GM23338 (cell line): ENCODE measurements at regions not wholly inside any gene's neighbourhood (a gene's known extent, or its start where the extent isn't known, plus 50 kb on each side); places are given as distances from the start of the nearest gene placed in this dataset.

Experiments
- EZH2 ChIP-seq: fragments of 200-600 bp; sonication (generic); IDR thresholded peaks from one replicate; pipeline ENCODE4 v1.8.0; 2017; ENCODE audit warnings: antibody characterized with exemption, mild to moderate bottlenecking, low read depth; ENCODE audit not compliant: unreplicated experiment
- EZH2phosphoT487 ChIP-seq: fragments of 200-600 bp; sonication (generic); IDR thresholded peaks from one replicate; pipeline ENCODE4 v1.8.1; 2018; ENCODE audit warnings: antibody characterized with exemption; ENCODE audit not compliant: unreplicated experiment
- POLR2AphosphoS5 ChIP-seq: IDR thresholded peaks from 2 replicates; pipeline ENCODE4 v1.6.1; 2016; ENCODE audit warnings: antibody characterized with exemption, low read depth
- TF ChIP-seq, protein P1 (sequence below), 2 experiments: fragments of 200-600 bp in 1 of 2; sonication (generic) in 1 of 2; conservative IDR thresholded peaks; 2 replicates each; pipeline versions ENCODE4 v1.5.1 to v1.6.1; 2016 to 2017; ENCODE audit warnings: antibody characterized with exemption in 2 of 2, low read depth in 2 of 2, mild to moderate bottlenecking in 2 of 2, moderate library complexity in 1 of 2
- TF ChIP-seq, protein P2 (sequence below): IDR thresholded peaks from one replicate; pipeline ENCODE4 v1.6.1; 2018; ENCODE audit warnings: antibody characterized with exemption; ENCODE audit not compliant: unreplicated experiment

DNA sequence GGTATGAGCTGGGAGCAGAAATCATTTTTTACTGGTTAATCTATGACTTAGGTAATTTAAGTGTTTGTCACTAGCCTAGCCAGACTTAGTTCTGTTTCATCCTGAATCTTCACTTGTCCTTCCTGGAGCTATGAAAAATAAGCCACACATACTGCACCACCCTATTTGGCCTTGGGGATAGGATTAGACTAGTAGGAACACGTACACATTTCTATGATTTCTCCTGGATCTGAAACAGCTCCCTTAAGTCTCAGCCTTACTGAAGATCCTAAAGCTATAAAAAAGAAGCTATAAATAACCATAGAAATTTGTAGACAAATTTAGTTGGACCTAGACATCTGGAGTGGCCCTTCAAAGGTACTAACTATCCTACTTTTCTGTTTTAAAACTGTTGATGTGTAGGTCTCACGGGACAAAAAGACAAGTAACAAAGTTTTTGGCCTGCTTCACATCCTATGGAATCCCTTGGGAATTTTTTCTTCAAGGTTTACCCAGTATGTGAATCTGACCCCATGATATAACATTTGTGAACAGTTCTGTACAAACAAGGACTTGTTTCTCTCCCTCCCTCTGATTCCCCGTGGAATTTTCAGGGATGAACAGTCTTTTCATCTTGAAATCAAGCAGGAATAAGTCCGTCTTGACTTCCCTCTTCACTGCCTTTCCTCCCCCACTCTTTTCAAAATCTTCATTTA is 275.0 kb downstream of the FAM76B start:
- TF ChIP-seq, protein P1, sequence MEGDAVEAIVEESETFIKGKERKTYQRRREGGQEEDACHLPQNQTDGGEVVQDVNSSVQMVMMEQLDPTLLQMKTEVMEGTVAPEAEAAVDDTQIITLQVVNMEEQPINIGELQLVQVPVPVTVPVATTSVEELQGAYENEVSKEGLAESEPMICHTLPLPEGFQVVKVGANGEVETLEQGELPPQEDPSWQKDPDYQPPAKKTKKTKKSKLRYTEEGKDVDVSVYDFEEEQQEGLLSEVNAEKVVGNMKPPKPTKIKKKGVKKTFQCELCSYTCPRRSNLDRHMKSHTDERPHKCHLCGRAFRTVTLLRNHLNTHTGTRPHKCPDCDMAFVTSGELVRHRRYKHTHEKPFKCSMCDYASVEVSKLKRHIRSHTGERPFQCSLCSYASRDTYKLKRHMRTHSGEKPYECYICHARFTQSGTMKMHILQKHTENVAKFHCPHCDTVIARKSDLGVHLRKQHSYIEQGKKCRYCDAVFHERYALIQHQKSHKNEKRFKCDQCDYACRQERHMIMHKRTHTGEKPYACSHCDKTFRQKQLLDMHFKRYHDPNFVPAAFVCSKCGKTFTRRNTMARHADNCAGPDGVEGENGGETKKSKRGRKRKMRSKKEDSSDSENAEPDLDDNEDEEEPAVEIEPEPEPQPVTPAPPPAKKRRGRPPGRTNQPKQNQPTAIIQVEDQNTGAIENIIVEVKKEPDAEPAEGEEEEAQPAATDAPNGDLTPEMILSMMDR (conservative IDR thresholded peaks at IDR 0.05; ENCODE audit: low read depth in 2 of 2) = no peak
- TF ChIP-seq EZH2 = no peak
- TF ChIP-seq POLR2AphosphoS5 = no peak
- TF ChIP-seq, protein P2, sequence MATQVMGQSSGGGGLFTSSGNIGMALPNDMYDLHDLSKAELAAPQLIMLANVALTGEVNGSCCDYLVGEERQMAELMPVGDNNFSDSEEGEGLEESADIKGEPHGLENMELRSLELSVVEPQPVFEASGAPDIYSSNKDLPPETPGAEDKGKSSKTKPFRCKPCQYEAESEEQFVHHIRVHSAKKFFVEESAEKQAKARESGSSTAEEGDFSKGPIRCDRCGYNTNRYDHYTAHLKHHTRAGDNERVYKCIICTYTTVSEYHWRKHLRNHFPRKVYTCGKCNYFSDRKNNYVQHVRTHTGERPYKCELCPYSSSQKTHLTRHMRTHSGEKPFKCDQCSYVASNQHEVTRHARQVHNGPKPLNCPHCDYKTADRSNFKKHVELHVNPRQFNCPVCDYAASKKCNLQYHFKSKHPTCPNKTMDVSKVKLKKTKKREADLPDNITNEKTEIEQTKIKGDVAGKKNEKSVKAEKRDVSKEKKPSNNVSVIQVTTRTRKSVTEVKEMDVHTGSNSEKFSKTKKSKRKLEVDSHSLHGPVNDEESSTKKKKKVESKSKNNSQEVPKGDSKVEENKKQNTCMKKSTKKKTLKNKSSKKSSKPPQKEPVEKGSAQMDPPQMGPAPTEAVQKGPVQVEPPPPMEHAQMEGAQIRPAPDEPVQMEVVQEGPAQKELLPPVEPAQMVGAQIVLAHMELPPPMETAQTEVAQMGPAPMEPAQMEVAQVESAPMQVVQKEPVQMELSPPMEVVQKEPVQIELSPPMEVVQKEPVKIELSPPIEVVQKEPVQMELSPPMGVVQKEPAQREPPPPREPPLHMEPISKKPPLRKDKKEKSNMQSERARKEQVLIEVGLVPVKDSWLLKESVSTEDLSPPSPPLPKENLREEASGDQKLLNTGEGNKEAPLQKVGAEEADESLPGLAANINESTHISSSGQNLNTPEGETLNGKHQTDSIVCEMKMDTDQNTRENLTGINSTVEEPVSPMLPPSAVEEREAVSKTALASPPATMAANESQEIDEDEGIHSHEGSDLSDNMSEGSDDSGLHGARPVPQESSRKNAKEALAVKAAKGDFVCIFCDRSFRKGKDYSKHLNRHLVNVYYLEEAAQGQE = no peak
- TF ChIP-seq EZH2phosphoT487 = no peak
